Ovary (tissue), 3 donors: ENCODE measurements at regions not wholly inside any gene's neighbourhood (a gene's known extent, or its start where the extent isn't known, plus 50 kb on each side); places are given as distances from the start of the nearest gene placed in this dataset.

Experiments
- EP300 ChIP-seq: sonication (generic); formaldehyde crosslinking; IDR thresholded peaks from one replicate; pipeline ENCODE4 v1.6.1; 2017; ENCODE audit warnings: antibody characterized with exemption
- POLR2A ChIP-seq: fragments of 450-650 bp; IDR thresholded peaks from one replicate; pipeline ENCODE4 v1.6.1; 2017; ENCODE audit warnings: antibody characterized with exemption, mild to moderate bottlenecking, moderate library complexity
- TF ChIP-seq, protein P1 (sequence below), 3 donors: fragments of 450-650 bp in 2 of 3; fragments of 200-600 bp in 1 of 3; IDR thresholded peaks; one replicate each; pipeline versions ENCODE4 v1.5.1 to v1.8.0; 2016 to 2022; ENCODE audit warnings: antibody characterized with exemption in 3 of 3, mild to moderate bottlenecking in 1 of 3
- donor health status: DM: no; HTN: no; CAD: no.

GRCh38 chr13:106078191-106078590 is 457.3 kb downstream of the EFNB2 start:
- TF ChIP-seq, protein P1, sequence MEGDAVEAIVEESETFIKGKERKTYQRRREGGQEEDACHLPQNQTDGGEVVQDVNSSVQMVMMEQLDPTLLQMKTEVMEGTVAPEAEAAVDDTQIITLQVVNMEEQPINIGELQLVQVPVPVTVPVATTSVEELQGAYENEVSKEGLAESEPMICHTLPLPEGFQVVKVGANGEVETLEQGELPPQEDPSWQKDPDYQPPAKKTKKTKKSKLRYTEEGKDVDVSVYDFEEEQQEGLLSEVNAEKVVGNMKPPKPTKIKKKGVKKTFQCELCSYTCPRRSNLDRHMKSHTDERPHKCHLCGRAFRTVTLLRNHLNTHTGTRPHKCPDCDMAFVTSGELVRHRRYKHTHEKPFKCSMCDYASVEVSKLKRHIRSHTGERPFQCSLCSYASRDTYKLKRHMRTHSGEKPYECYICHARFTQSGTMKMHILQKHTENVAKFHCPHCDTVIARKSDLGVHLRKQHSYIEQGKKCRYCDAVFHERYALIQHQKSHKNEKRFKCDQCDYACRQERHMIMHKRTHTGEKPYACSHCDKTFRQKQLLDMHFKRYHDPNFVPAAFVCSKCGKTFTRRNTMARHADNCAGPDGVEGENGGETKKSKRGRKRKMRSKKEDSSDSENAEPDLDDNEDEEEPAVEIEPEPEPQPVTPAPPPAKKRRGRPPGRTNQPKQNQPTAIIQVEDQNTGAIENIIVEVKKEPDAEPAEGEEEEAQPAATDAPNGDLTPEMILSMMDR (IDR thresholded peaks at IDR 0.05) = no peak
- no peak for TF ChIP-seq POLR2A
- no peak for TF ChIP-seq EP300
